ENCODE measurements at regions not wholly inside any gene's neighbourhood (a gene's known extent, or its start where the extent isn't known, plus 50 kb on each side); places are given as distances from the start of the nearest gene placed in this dataset.

- H4K20me1 ChIP-seq (replicated peaks; ENCODE audit: control insufficient read depth, extremely low read depth, insufficient read depth, low read length), result no peaks in the 10 kb centered on the region
- POLR2A ChIA-PET, result no interaction called here
- no peaks in the 10 kb centered on the region for H3K4me1 ChIP-seq (ENCODE audit: control insufficient read depth, extremely low read depth, insufficient read depth, low read length)
- no peaks in the 10 kb centered on the region for H3K27me3 ChIP-seq (ENCODE audit: control insufficient read depth in 2 of 2, insufficient read depth in 2 of 2, low read length in 2 of 2)
- H3K36me3 ChIP-seq (ENCODE audit: control insufficient read depth in 2 of 2, extremely low read depth in 1 of 2, insufficient read depth in 2 of 2, low read length in 2 of 2), result no peaks in the 10 kb centered on the region
- TF ChIP-seq FOS (IDR thresholded peaks at IDR 0.05; ENCODE audit: borderline replicate concordance, insufficient read depth, low read length) (no peak), GATA2 (IDR thresholded peaks at IDR 0.05; ENCODE audit: insufficient read depth, insufficient read length, low read depth, low read length) (no peak), MYC (IDR thresholded peaks at IDR 0.05; ENCODE audit: low read depth, low read length) (no peak), POLR2A (IDR thresholded peaks at IDR 0.05; ENCODE audit: low read depth, low read length) (no peak), EZH2 (IDR thresholded peaks at IDR 0.05; ENCODE audit: borderline replicate concordance, low read depth, low read length, severe bottlenecking) (no peak), JUN (IDR thresholded peaks at IDR 0.05; ENCODE audit: borderline replicate concordance, insufficient read depth, insufficient read length, low read depth) (no peak), POLR2AphosphoS5 (IDR thresholded peaks at IDR 0.05; ENCODE audit: insufficient read depth, low read depth, low read length) (no peak)
- TF ChIP-seq, protein P1, sequence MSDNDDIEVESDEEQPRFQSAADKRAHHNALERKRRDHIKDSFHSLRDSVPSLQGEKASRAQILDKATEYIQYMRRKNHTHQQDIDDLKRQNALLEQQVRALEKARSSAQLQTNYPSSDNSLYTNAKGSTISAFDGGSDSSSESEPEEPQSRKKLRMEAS (IDR thresholded peaks at IDR 0.05; ENCODE audit: insufficient read depth, insufficient read length), result no peak
- TF ChIP-seq, protein P2, sequence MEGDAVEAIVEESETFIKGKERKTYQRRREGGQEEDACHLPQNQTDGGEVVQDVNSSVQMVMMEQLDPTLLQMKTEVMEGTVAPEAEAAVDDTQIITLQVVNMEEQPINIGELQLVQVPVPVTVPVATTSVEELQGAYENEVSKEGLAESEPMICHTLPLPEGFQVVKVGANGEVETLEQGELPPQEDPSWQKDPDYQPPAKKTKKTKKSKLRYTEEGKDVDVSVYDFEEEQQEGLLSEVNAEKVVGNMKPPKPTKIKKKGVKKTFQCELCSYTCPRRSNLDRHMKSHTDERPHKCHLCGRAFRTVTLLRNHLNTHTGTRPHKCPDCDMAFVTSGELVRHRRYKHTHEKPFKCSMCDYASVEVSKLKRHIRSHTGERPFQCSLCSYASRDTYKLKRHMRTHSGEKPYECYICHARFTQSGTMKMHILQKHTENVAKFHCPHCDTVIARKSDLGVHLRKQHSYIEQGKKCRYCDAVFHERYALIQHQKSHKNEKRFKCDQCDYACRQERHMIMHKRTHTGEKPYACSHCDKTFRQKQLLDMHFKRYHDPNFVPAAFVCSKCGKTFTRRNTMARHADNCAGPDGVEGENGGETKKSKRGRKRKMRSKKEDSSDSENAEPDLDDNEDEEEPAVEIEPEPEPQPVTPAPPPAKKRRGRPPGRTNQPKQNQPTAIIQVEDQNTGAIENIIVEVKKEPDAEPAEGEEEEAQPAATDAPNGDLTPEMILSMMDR (IDR thresholded peaks at IDR 0.05; ENCODE audit: extremely low read depth in 1 of 2, insufficient read depth in 1 of 2, low read depth in 1 of 2, low read length in 2 of 2), result no peak
- DNase-seq (ENCODE audit: low read depth, low spot score) (no peak), FAIRE-seq (no peak)
- H3K9ac ChIP-seq (replicated peaks; ENCODE audit: extremely low read depth, insufficient read depth, low read length), result no peak overlapping the region
- no peak overlapping the region for H2AFZ ChIP-seq (ENCODE audit: low read depth, low read length)
- H3K27ac ChIP-seq (ENCODE audit: insufficient read depth, low read depth, low read length), result no peak overlapping the region
- no peak overlapping the region for H3K4me2 ChIP-seq (ENCODE audit: insufficient read depth, low read length)
- dilution Hi-C loops (cut with MboI; ENCODE audit: extremely low pct_ligation_motif_present, low sequenced_read_pairs) (no loop called here), intact Hi-C loops (cut with micrococcal nuclease) (no loop called here)
- no peaks in the 10 kb centered on the region for H3K9me1 ChIP-seq (replicated peaks; ENCODE audit: control insufficient read depth, extremely low read depth, insufficient read depth, low read length)
- H3K79me2 ChIP-seq (ENCODE audit: control insufficient read depth, insufficient read depth, low read length), result no peaks in the 10 kb centered on the region
- CTCF ChIA-PET, result no interaction called here
- H3K4me3 ChIP-seq (replicated peaks in 1 of 3; ENCODE audit: insufficient read depth in 1 of 3, low read depth in 1 of 3, low read length in 3 of 3), result no peak overlapping the region
- H3K9me3 ChIP-seq (replicated peaks; ENCODE audit: control insufficient read depth, insufficient read depth, low read length), result peaks cover 5% of the 10 kb centered on the region
- BruUV-seq (replicated peaks), result no TSS peak
Measured at GRCh38 chr2:501130-501529, 176.1 kb downstream of the TMEM18 start.

Measured in endothelial cell of umbilical vein (primary cell).